Fibroblast of skin of abdomen (primary cell): ENCODE measurements at regions not wholly inside any gene's neighbourhood (a gene's known extent, or its start where the extent isn't known, plus 50 kb on each side); places are given as distances from the start of the nearest gene placed in this dataset.
"Not testable (repeated sequence)": the region's sequence is repeated elsewhere in the genome, so short reads cannot be mapped to it uniquely, and the experiment has no call there.

Experiments
- DNase-seq: peaks from one replicate; pipeline ENCODE4 v3.0.0-alpha.2; 2013

DNA sequence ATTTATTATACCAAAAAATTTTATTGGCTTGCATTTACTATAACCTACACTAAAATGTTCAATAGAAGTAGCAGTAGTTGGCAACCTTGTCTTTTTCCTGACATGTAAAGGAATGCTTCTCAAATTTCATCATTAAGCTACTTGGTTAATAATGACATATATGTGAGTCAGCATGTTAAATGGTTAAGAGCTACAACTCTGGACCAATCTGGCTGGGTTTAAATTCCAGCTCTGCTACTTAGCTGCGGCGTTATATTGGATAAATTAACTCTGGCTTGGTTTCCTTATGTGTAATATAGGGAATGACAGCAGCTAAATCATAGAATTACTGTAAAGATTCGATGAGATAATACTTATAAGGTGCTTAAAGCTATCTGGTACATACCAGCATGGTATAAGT is 53.7 kb upstream of the OTOGL start:
- DNase-seq: peak; percentile 94

DNA sequence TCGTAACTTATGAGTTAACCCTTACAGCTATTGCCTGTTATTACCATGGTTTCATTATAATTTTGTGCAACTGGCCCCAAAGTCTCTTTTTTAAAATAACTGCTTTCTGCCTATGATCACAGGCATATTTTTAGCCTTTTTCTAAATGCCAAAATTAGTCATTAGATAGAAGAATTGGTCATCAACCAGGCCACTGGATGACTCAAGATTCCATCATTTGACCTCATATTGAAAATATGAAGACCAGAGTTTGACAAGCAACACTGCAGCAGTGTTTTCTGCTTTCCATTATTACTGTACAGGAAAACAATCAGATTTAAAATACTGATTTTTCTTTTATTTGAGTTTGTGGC is 54.7 kb upstream of the OTOGL start:
- DNase-seq: peak; percentile 94

DNA sequence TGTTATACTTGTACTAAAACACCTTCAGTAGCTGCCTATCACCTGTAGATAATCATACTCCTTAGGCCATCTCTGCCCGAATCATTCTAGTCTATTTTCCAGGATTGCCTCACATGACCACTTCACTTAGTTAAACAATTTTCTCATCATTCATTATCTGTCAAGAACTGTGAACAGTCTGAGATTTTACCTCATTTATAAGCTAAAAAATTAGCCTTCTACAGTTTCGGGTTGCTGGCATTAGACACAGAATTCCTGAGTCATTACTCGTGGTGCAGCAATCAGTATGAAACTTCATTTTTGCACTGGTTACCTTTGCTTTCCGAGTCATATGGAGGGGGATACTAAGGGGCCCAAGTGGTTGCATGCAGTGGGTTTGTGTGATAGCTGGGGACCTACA is 57.6 kb upstream of the OTOGL start:
- peak; percentile 90 for DNase-seq

DNA sequence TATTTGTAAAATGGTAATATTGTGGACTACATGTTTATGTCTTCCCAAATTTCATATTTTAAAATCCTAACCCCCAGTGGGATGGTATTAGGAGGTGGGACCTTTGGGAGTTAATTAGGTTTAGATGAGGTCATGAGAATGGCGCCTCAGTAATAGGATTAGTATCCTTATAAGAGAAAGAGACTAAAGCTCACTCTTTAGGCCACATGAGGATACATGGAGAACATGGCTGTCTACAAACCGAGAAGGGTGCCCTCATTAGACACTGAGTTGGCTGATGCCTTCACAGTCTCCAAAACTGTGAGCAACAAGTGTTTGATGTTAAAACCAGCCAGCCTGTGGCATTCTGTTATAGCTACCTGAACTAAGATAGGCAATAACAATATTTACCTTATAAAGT is 58.3 kb upstream of the OTOGL start:
- no peak for DNase-seq

DNA sequence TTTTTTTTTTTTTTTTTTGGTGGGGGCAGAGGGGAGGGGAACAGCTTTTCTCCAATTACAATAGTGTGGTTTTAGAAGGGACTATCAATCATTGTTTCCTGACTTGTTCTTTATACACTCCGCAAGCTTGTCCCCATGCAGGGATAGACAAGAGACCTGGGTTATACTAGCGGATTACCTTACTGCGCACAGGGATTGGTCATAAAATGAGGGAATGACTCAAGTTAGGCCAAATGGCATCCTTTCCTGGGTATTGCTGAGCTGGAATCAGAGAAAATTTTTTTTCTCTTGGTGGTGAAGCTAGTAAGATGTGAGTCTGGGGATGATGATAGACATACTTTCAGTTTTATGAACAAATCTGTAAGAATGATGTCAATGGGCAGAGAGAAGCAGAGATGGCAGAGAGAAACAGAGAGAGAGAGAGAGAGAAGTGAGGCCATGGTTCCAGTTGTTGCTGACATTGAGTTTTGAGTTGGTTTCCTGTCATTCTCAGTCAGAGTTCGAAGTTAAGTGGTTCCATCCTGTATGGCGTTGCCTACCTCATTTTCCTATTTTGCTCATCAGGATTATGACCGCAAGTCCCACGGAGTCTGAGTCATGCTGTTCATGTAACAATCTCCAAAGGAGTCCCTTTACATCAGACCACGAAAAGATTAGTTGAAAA is 59.1 kb upstream of the OTOGL start:
- DNase-seq: peak; percentile 44

DNA sequence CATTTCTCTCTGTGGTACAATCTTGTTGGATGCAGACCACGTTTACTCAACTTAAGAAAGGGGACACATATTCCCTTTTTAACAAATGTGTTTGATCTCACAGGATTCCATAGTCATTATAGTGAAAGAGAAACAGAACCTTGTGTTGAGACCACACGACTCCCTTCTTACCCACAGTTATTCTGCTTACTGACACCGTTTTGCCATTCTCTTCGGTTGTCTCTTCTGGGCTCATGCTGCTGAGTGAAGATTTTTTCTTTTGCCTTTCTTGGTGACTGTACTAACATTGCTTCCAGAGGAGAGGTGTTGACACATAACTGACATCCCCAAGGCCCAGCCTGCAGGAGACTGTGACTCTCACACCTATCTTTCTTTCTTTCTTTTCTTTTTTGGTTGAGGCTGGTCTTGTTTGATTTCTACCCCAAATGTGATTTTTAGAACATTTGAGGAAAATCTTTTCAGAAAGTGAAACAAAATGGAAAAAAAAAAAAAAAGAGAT is 61.2 kb upstream of the OTOGL start:
- no peak for DNase-seq

DNA sequence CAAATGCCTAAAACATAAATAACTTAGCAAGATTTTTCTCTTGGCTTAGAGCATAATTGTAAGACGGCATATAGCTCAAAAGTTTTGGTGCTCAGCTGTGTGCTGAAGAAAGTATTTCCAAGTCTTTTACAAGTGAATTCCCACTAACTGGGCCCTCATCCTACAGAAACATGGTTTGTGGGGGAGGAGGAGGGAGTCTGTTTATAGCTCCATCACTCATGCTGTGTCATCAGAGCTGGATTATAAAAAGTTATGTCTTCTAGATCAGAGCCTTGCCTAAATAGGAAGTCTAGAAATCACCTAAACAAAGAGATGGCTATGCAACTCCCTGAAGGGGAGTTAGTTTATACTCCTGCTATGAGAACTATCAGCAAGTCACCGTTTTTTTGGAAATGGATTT is 65.9 kb upstream of the OTOGL start:
- peak; percentile 91 for DNase-seq

DNA sequence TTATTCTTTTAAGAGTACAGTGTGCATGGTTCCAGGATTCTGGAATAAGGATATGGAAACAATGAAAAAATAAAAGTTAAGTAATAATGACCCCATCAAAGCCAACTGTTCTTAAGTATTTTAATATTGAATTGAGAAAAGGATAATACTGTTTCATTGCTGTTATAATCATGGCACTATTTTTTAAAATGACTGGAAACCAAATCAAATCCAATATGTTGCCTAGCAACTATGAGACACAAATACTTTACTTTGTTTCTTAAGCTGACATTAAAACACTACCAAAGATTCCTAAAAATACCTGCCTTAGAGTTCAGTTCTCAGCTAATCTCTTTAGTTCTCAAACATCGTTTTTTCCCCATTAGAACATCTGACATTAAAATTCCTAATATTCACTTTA is 66.4 kb upstream of the OTOGL start:
- DNase-seq: no peak

DNA sequence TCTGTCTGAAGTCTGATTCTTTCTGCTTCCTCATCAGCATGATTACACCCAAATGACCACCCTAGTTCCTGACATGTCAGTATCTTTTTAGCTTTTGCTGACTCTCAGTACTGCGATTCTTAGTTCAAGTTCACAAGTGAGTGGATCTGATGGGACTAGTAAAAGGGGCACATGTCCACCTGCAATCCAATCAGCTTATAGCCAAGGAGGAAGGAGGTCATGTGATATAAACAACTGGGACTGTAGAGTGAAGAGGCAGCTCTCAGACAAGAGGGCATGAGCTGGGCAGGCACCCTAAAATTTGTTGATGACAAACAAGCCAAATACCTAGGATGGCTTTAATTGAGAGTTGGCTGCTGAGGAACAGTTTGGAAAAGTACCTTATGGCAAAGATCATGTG is 68.1 kb upstream of the OTOGL start:
- DNase-seq: no peak

DNA sequence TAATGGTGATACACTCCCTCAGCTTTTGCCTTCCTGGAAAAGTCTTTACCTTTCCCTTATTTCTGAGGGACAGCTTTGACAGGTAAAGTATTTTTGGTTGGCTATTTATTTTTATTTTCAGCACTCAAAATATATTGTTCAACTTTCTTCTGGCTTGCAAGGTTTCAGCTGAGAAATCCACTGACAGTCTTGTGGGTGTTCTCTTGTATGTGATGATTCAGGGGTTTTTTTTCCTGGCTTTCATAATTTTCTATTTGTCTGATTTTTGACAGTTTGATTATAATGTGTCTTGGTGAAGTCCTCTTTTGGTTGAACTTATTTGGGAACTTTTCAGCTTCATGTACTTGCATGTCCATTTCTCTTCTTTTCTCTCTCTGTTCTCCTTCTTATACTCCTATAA is 73.7 kb upstream of the OTOGL start:
- no peak for DNase-seq

DNA sequence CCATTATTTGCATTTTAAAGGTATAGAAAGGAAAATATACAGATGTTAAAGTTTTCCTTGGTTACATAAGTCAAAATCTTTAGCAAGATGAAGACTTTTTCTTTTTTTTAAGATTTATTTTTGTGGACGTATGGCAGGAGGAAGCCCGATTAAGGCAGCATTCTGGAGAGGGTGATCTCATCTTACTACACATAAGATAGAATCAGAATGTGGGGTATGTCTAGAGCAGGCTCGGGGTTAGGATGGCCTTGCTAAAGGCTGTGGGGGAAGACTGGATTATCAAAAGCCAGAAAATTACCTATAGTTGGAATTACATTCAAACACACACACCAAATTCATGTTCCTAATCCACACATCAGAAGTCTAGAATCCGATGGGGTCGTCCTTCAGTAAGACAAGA is 79.6 kb upstream of the OTOGL start:
- no peak for DNase-seq

DNA sequence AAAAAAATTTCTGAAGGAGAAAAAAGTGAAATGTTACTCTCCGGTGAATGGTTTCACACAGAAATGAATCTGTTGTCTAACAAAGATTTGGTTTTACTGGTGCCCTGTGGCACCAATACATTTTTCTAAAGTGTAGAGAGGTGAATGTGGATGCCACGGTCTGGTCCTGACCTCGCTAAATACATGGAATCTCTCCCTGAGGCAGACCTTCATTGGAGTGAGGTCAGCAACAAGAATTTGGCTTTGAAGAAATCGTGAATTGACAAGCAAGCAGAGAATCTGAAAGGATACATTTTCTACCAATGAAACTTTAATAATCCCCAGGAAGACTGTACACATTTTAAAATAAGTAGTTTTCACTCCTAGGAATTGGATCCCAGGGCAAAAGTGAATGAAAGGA is 81.2 kb upstream of the OTOGL start:
- DNase-seq: no peak

DNA sequence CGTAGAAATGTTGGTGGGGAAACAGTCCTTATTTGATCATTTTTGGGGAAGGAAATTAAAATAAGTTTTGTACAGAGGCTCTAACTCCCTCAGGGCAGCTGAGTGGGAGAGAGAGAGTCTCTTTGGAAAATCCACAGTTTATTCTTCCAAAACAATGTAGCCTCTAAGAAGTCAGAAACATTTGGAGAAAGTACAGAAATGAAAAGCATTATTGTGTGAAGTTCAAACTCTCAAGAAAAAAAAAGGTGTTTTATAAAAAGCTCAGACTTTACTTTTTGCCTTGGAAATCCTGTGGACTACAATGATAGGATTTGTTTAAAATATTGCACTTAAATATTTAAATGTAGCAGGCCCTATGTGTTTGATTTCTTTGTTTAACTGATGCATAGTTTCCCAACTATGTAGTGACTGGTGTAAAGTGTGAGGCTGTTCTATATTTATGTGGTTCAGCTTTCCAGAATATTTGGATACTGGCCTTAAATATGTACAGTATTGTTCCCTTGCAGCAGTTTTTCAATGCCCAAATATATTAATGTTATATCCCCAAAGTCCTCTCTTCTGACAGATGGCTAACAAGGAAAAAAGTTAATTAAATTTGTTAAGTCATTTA is 82.0 kb upstream of the OTOGL start:
- DNase-seq: no peak

DNA sequence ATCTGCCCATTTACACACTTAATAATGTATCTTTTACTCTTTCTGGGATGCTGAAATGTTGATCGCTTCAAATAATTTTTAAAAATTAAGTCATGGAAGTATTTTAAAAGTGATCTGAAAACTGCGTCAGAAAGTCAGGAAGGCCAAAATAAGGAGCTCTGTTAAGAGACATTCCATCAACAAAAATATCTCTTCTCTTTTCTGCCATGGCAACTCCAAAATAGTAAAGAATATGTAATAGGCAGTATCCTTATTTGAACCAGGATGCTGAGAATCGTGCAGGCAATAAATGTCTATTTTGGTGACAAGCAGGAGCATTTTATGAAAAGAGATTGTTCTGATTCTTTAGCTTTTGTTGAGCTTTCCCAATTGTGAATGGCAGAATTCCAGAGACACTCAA is 81.8 kb upstream of the PPP1R12A start:
- no peak for DNase-seq

DNA sequence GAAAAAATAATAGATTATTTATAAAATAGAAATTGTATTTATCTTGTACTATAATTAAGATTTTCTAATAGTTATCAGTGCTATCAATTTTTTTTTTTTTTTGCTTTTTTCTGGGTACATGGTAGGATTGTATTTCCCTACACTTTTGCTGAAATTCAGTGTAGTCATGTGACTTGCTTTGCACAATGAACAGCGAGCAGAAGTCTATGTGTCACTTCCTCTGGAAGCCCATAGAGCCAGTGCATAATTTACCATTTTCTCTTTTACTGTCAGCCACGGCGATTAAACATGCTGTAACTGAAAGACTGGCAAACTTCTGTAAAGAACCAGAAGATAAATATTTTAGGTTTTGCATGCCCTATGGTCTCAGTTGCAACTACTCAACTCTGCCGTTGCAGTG is 80.8 kb upstream of the PPP1R12A start:
- DNase-seq: no peak

DNA sequence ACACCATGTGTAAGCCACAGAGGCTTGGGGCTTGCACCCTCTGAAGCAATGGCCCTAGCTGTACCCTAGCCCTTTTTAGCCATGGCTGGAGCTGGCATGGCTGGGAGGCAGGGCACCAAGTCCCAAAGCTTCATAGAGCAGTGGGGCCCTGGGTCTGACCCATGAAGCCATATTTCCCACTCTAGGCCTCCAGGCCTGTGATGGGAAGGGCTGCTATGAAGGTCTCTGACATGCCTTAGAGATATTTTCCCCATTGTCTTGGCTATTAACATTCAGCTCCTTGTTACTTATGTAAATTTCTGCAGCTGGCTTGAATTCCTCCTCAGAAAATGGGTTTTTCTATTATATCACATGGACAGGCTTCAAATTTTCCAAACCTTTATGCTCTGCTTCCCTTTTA is 68.8 kb upstream of the PPP1R12A start:
- not testable (repeated sequence) for DNase-seq

DNA sequence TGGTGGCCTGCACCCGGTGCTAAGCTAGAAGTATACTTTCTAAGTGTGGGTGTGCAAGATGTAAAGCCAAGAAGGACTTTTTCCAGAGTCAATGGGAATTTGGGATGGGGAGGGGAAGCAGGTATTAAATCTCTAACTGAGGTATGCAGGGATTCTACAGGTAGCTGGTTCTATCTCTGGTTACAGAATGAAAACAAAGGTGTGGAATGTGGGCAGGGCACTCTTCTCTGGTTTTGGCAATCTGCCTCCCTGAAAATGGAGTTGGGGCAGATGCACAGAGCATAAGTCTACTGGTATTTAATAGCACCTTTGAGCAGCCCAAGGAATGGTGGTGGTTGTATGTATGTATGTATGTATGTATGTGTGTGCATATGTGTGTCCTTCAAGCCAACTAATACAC is 66.7 kb upstream of the PPP1R12A start:
- DNase-seq: no peak

DNA sequence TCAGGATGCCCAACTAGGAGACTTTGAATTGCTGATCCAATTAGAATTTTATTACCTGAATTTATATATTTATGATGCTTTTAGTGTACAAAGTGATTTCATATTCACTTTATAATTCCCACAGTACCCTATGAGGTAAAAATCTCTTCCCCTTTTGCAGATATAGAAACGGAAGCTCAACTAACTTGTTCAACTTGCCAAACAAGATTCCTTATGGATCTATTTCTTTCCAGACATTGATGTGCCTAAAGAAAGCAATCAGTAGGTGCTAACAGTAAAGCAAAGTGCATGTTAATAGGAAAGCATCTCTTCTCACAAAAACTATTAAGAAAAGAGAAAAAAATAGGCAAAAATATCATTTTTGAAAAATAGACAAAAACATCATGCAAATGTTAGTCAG is 65.9 kb upstream of the PPP1R12A start:
- DNase-seq: no peak

DNA sequence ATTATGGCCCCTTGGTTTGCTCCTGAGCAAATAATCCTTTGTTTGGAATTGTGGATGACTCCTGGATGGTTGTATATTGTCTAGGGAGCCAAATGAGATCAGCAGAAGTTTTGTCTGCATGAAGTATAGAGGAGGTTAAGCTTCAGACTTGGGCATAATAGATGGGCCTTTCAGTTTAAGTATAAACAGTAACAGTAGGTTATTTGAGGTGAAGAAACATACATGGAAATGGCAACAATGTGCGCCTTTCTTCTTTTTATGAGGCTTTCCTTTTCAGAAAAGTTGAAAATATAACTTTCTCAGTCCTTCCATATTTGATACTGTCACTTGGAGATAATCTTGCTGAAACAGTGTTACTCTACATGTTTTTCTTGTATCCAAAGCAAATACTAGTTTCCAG is 63.7 kb upstream of the PPP1R12A start:
- no peak for DNase-seq

DNA sequence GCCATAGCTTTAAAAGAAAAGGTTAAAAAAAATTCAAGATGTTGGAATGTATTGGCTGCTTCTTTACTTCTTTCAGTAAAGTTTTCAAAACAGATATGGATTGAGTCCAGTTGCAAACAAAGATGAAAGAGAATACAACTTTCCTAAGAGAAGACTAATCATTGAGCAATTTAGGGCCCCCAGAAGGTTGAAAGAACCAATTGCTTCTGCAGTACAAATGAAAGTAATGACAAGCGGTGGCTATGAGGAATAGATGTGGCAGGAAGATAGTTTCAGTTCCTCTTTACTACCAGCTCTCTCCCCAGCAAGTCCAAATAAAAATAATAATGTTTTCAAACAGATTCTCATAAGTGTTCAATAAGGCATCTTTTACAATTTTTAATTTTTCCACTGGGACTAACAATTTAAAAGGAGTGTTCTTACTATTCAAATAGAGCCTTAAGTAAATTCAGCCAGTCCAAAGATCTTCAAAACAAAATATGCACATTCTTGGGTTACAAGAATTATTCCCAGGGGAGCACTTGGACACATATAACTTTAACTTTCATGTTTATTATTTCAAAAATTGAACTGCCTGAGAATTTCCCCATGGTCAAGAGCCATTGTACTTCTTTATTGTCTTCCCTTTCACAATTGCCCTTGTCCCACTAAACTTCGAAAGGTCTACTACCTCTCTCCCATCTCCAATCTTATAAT is 62.3 kb upstream of the PPP1R12A start:
- peak; percentile 32 for DNase-seq

DNA sequence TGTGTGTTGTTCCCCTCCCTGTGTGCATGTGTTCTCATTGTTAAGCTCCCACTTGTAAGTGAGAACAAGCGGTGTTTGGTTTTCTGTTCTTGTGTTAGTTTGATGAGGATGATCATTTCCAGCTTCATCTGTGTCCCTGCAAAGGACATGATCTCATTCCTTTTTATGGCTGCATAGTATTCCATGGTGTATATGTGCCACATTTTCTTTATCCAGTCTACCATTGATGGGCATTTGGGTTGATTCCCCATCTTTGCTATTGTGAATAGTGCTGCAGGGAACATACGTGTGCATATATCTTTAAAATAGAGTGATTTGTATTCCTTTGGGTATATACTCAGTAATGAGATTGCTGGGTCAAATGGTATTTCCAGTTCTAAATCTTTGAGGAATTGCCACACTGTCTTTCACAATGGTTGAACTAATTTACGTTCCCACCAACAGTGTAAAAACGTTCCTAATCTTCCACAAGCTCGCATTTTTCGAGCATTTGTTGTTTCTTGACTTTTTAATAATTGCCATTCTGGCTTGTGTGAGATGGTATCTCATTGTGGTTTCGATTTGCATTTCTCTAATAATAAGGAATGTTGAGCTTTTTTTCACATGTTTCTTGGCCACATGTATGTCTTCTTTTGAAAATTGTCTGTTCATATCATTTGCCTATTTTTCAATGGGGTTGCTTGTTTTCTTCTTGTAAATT is 60.6 kb upstream of the PPP1R12A start:
- peak; percentile 45 for DNase-seq

DNA sequence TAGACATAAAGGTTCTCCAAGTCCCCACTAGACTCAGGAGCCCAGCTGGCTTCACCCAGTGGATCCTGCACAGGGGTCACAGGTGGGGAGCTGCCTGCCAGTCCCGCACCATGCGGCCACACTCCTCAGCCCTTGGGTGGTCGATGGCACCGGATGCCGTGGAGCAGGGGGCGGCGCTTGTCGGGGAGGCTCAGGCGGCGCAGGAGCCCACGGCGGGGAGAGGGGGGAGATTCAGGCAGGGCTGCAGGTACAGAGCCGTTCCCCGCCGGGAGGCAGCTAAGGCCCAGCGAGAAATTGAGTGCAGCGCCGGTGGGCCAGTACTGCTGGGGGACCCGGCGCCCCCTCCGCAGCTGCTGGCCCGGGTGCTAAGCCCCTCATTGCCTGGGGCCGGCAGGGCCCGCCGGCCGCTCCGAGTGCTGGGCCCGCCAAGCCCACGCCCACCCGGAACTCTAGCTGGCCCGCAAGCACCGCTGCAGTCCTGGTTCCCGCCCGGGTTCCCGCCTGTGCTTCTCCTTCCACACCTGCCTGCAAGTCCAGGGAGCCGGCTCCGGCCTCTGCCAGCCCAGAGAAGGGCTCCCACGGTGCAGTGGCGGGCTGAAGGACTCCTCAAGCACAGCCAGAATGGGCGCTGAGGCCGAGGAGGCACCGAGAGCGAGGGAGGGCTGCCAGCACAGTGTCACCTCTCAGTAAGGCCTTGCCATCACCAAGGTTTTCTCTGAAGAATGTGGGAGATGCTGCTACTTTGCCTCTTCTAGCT is 58.4 kb upstream of the PPP1R12A start:
- no peak for DNase-seq

DNA sequence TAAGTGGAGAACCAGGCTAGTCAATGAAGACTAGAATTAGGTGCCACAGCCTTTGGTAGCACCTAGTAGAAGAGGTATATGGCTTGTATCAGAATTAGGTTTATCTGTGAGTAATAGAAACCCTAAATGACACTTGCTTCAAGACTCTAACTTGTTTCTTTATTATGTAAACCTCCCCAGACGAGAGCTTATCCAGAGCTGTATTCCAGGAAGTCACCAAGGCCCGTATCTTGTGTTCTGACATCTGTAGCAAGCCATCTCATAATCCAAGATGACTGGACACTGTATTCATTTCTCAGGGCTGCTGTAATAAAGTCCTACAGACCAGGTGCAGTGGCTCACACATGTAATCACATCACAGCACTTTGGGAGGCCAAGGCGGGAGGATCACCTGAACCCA is 56.7 kb upstream of the PPP1R12A start:
- DNase-seq: no peak
